ENCODE measurements at regions not wholly inside any gene's neighbourhood (a gene's known extent, or its start where the extent isn't known, plus 50 kb on each side); places are given as distances from the start of the nearest gene placed in this dataset.
"Not testable (repeated sequence)": the region's sequence is repeated elsewhere in the genome, so short reads cannot be mapped to it uniquely, and the experiment has no call there.

DNA sequence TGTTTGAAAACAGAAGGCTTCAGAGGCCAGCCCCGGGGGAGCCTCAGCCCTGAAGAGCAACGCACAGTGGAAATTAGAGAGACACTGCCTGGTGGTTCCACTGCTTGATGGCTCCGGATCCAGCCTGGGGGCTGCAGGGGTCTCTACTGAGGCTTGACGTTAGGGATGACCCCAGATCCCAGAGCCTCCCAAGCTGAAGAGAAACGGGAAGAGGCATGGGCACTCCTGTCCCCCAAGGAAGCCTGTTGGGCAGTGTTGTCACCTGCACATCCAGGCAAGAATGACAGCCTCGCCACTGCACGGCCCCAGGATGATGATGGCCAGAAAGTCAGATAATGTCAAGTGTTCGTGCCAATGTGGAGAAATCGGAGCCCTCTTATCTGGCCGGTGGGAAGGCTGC, 56.8 kb upstream of the FGF3 start:
- no peak for DNase-seq
- TF ChIP-seq, protein P1, sequence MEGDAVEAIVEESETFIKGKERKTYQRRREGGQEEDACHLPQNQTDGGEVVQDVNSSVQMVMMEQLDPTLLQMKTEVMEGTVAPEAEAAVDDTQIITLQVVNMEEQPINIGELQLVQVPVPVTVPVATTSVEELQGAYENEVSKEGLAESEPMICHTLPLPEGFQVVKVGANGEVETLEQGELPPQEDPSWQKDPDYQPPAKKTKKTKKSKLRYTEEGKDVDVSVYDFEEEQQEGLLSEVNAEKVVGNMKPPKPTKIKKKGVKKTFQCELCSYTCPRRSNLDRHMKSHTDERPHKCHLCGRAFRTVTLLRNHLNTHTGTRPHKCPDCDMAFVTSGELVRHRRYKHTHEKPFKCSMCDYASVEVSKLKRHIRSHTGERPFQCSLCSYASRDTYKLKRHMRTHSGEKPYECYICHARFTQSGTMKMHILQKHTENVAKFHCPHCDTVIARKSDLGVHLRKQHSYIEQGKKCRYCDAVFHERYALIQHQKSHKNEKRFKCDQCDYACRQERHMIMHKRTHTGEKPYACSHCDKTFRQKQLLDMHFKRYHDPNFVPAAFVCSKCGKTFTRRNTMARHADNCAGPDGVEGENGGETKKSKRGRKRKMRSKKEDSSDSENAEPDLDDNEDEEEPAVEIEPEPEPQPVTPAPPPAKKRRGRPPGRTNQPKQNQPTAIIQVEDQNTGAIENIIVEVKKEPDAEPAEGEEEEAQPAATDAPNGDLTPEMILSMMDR (IDR thresholded peaks at IDR 0.05; ENCODE audit: low read depth, low read length): no peak
- no peaks in the 10 kb centered on the region for H3K27me3 ChIP-seq (ENCODE audit: insufficient read depth, low read depth, severe bottlenecking)

DNA sequence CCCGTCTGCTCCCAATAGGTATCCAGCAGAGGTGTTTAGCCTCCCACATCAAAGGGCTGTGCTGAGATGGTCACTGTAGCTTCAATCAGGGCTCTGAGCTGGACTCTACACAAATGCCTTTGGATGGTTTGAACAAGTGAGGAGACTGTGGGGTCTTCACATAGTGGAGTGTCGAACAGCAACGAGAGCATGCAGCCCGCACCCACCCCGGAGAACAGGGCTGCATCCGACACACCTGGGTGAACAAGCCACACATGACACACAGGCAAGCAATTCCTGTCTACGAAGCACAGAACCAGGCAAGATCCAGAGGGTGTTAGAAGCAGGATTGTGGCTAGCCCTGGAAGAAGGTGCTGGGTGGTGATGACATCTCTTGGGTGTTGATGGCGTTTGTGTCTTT, 58.0 kb upstream of the FGF3 start:
- TF ChIP-seq, protein P1 (IDR thresholded peaks at IDR 0.05; ENCODE audit: low read depth, low read length): no peak
- no peak for DNase-seq
- no peaks in the 10 kb centered on the region for H3K27me3 ChIP-seq (ENCODE audit: insufficient read depth, low read depth, severe bottlenecking)

More for the DNA sequence above, 56.8 kb upstream of the FGF3 start:
- H3K4me3 ChIP-seq (ENCODE audit: low read depth, low read length): no peak overlapping the region
- H3K36me3 ChIP-seq: no peaks in the 10 kb centered on the region
- H3K9me3 ChIP-seq (ENCODE audit: severe bottlenecking): no peaks in the 10 kb centered on the region
- no peak overlapping the region for H3K27ac ChIP-seq

DNA sequence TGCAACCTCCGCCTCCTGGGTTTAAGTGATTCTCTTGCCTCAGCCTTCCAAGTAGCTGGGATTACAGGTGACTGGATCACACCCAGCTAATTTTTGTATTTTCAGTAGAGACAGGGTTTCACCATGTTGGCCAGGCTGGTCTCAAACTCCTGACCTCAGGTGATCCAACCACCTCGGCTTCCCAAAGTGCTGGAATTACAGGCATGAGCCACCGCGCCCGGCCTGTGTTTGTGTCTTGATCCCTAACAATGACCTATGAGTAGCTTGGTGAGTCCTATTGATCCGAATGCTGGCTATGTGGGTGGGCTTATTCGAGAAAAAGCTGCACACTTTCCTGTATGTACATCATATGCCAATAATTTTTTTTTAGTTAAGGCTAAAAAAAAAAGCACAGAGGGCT, 58.5 kb upstream of the FGF3 start:
- DNase-seq; H3K4me3 ChIP-seq (ENCODE audit: low read depth, low read length): not testable (repeated sequence)

More for the DNA sequence above, 58.0 kb upstream of the FGF3 start:
- no peaks in the 10 kb centered on the region for H3K9me3 ChIP-seq (ENCODE audit: severe bottlenecking)
- H3K27ac ChIP-seq: no peak overlapping the region
- no peak overlapping the region for H3K4me3 ChIP-seq (ENCODE audit: low read depth, low read length)
- no peaks in the 10 kb centered on the region for H3K36me3 ChIP-seq

DNA sequence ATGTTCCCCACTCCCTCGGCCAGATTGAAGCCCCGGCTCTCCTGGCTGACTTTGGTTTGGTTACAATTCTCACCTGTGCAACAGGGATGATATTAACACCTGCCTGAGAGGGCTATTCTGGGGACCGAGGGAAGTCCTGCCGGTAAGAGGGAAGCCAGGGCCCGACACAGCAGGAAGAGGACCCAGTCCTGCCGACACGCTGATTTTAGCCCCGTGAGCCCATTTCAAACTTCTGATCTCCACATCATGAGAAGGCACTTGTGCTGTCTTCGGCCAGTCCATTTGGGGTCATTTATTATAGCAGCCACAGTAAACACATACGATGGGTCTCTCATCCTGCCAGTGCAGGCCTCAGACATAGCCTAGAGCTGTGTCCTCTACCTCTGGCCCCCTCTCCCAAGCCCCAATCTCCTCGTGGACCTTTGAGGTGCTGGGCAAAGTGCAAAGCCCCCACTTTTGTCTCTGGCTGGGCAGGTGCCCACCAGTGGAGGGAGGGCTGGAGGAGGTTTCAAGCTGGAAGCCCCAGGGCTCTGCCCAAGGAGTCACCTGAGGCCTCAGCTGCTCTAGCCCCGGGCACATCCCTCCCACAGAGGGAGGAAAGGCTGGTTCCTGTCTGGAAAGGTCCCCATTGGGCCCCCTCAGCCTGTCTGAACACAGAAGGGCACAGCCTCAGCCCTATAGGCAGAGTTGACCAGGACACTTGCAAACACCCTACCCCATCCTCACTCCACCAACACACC, 59.1 kb upstream of the FGF3 start:
- TF ChIP-seq, protein P1 (IDR thresholded peaks at IDR 0.05; ENCODE audit: low read depth, low read length): no peak
- H3K4me3 ChIP-seq (ENCODE audit: low read depth, low read length): no peak overlapping the region
- no peak for DNase-seq

More for the DNA sequence above, 58.5 kb upstream of the FGF3 start:
- not testable (repeated sequence) for H3K36me3 ChIP-seq; H3K9me3 ChIP-seq (ENCODE audit: severe bottlenecking); H3K27me3 ChIP-seq (ENCODE audit: insufficient read depth, low read depth, severe bottlenecking); H3K27ac ChIP-seq

DNA sequence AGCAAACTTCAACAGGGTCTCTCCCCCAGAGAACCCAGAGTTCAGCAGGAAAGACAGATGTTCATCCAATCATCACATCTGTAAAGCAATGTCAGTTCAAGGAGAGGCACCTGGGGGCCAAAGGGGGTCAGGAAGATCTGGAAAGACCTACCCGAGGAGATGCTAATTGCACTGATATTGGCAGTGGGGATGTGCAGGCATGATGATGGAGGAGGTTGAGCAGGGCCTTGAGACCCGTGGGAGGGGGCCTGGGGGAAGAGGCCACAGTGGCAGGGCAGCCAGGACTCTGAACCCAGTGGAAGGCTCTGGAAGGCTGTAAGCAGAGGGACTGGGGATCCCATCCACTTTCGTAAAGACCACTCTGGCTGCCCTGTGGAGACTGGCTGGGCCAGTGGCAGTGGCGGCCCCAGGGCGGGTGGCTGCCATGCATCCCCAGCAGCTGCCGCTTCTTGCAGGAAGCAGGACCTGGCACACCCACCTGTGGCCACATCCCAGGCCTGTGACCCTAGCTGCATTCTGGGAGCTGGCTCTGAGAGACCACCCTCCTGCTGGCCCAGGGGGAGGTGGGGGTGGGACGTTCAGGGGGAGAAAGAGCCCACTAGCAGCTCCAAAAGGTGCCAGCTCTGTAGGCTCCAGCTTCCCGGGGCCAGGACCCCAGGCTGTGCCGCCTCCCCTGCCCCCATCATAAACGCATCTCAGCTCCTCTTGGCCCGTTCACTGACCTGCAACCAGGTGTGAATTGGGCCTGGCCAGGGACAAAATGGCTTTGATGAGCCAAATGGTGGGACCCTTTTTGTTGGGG, 59.9 kb upstream of the FGF3 start:
- Histone ChIP-seq H3K4me3 (ENCODE audit: low read depth, low read length) (no peak overlapping the region), H3K27ac (no peak overlapping the region), H3K9me3 (ENCODE audit: severe bottlenecking) (no peaks in the 10 kb centered on the region), H3K27me3 (ENCODE audit: insufficient read depth, low read depth, severe bottlenecking) (no peaks in the 10 kb centered on the region), H3K36me3 (no peaks in the 10 kb centered on the region)
- TF ChIP-seq, protein P1 (IDR thresholded peaks at IDR 0.05; ENCODE audit: low read depth, low read length): no peak
- no peak for DNase-seq

More for the DNA sequence above, 59.1 kb upstream of the FGF3 start:
- H3K27ac ChIP-seq: no peak overlapping the region
- no peaks in the 10 kb centered on the region for H3K9me3 ChIP-seq (ENCODE audit: severe bottlenecking)
- no peaks in the 10 kb centered on the region for H3K36me3 ChIP-seq
- no peaks in the 10 kb centered on the region for H3K27me3 ChIP-seq (ENCODE audit: insufficient read depth, low read depth, severe bottlenecking)

DNA sequence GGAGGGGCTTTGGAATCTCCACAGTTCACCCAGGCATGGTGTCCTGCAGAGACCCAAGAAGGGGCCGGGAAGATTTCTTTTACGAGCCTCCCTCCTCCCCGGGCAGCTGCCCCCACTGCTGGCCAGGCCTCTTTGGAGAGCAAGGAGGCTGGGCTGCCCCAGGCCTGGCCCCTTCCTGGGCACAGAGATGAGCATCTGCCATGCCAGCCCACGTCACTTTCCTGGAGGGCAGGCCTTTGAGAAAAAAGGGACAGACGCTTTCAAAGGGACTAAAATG, 60.5 kb upstream of the FGF3 start:
- Histone ChIP-seq H3K27ac (no peak overlapping the region), H3K27me3 (ENCODE audit: insufficient read depth, low read depth, severe bottlenecking) (no peaks in the 10 kb centered on the region), H3K9me3 (ENCODE audit: severe bottlenecking) (no peaks in the 10 kb centered on the region), H3K4me3 (ENCODE audit: low read depth, low read length) (no peak overlapping the region), H3K36me3 (no peaks in the 10 kb centered on the region)
- TF ChIP-seq, protein P1 (IDR thresholded peaks at IDR 0.05; ENCODE audit: low read depth, low read length): no peak
- DNase-seq: no peak
